Lower leg skin (tissue), 4 donors: ENCODE measurements at regions not wholly inside any gene's neighbourhood (a gene's known extent, or its start where the extent isn't known, plus 50 kb on each side); places are given as distances from the start of the nearest gene placed in this dataset.

Experiments
- DNase-seq, 2 donors: peaks; one replicate each; pipeline ENCODE4 v3.0.0-alpha.2; 2019; ENCODE audit warnings: low spot score in 2 of 2
- H3K4me3 ChIP-seq: fragments of 200-600 bp; sonication (generic); 2 replicates; pipeline ENCODE4 v1.5.1; 2017; ENCODE audit warnings: mild to moderate bottlenecking, low read depth; ENCODE audit not compliant: poor library complexity, severe bottlenecking
- CTCF ChIP-seq, 3 donors: fragments of 450-650 bp; IDR thresholded peaks; one replicate each; pipeline ENCODE4 v1.5.1; 2016; ENCODE audit warnings: antibody characterized with exemption in 3 of 3, mild to moderate bottlenecking in 3 of 3, moderate library complexity in 2 of 3
- POLR2A ChIP-seq, 2 donors: fragments of 450-650 bp; IDR thresholded peaks; one replicate each; pipeline ENCODE4 v1.6.1; 2016 to 2017; ENCODE audit warnings: antibody characterized with exemption in 2 of 2, mild to moderate bottlenecking in 1 of 2, moderate library complexity in 1 of 2
- WGBS, 2 donors: methylation state at CpG; one replicate each; pipeline ENCODE4 v1.1.5; 2018; 5-methylcytosine and 5-hydroxymethylcytosine counted together
- intact Hi-C: fragments of 100-400 bp; cut with DNase I; formaldehyde crosslinking; loops from one replicate; pipeline ENCODE4 v1.15.0; 2023; ENCODE audit warnings: low total_unique reads

GRCh38 chr17:72425133-72425793 lies 304.4 kb downstream of the SOX9 start:
- no peak for DNase-seq
- 91 to 92% methylated on average over 7 of the region's 7 CpGs for WGBS, 2 donors
- no peak for TF ChIP-seq CTCF (IDR thresholded peaks at IDR 0.05)
- no peak for TF ChIP-seq POLR2A (IDR thresholded peaks at IDR 0.05)
- intact Hi-C loops: no loop called here
- H3K4me3 ChIP-seq: no peak overlapping the region

GRCh38 chr17:72425794-72426168 lies 305.0 kb downstream of the SOX9 start:
- WGBS, 2 donors: 89 to 93% methylated on average over 5 of the region's 5 CpGs
- TF ChIP-seq POLR2A (IDR thresholded peaks at IDR 0.05) (no peak), CTCF (IDR thresholded peaks at IDR 0.05) (no peak)
- intact Hi-C loops: no loop called here
- H3K4me3 ChIP-seq: no peak overlapping the region
- DNase-seq: no peak

- no peak overlapping the region for H3K4me3 ChIP-seq
- DNase-seq: no peak
- TF ChIP-seq CTCF (IDR thresholded peaks at IDR 0.05) (no peak), POLR2A (IDR thresholded peaks at IDR 0.05) (no peak)
- intact Hi-C loops: no loop called here
- 96 to 98% methylated on average over 4 of the region's 4 CpGs for WGBS, 2 donors
Observed at GRCh38 chr17:72426321-72426720, 305.5 kb downstream of the SOX9 start.

GRCh38 chr17:72426948-72427760 lies 306.3 kb downstream of the SOX9 start:
- intact Hi-C loops: no loop called here
- no peak overlapping the region for H3K4me3 ChIP-seq
- no peak for DNase-seq
- TF ChIP-seq POLR2A (IDR thresholded peaks at IDR 0.05): no peak
- TF ChIP-seq CTCF (IDR thresholded peaks at IDR 0.05): no peak
- WGBS, 2 donors: 68 to 79% methylated on average over 5 to 7 of the region's 7 CpGs

- intact Hi-C loops: no loop called here
- H3K4me3 ChIP-seq: no peak overlapping the region
- no peak for DNase-seq
- TF ChIP-seq CTCF (IDR thresholded peaks at IDR 0.05): no peak
- TF ChIP-seq POLR2A (IDR thresholded peaks at IDR 0.05): no peak
- WGBS, 2 donors: 95 to 96% methylated on average over 2 to 5 of the region's 5 CpGs
Observed at GRCh38 chr17:72427761-72428109, 306.9 kb downstream of the SOX9 start.
